ENCODE measurements at regions not wholly inside any gene's neighbourhood (a gene's known extent, or its start where the extent isn't known, plus 50 kb on each side); places are given as distances from the start of the nearest gene placed in this dataset.
"Not testable (repeated sequence)": the region's sequence is repeated elsewhere in the genome, so short reads cannot be mapped to it uniquely, and the experiment has no call there.

DNA sequence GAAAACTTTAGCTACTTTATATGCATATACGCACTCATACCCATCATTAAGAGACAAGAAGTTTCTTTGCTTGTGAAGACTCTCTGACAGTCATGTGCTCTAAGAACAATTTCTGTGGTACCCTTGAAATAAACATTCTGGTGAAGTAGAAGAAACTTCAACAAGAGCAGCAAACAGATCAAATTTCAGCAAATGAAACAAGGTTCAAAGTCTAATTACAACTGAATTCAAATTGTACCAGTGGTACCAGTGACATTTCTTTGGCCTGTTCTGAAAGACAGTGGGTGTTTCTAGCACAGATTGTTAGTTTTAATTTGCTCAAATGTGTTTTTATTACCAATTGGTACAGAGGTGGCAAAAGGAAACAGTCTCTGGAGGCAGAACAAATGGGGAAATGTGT lies 391.0 kb downstream of the CHSY3 start:
- DNase-seq, result no peak

DNA sequence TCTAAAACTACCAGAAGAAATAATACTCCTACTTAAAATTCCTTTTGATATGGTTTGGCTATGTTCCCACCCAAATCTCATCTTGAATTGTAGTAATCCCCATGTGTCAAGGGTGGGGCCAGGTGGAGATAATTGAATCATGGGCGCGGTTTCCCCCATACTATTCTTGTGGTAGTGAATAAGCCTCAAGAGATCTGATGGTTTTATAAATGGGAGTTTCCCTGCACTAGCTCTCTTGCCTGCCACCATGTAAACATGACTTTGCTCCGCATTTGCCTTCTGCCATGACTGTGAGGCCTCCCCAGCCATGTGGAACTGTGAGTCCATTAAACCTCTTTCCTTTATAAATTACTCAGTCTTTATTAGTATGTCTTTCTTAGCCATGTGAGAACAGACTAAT lies 390.5 kb downstream of the CHSY3 start:
- not testable (repeated sequence) for DNase-seq

DNA sequence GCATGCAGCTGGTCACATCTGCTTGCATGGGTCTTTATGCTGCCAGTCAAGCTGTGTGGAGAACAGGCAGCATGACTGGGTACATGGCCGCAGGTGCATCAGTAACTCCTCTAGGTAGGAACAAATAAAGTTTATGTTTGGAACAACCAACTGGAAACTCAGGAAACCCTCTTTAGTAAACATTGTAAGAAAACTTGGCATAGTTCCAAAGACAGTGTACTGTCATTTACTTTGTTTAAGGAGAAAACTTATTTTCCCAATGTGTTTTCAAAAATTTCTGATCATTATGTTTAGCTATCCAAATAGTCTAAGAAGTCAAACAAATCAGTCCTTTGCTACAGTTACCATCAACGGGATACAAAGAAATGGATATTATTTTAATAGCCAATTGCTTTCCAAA lies 386.0 kb downstream of the CHSY3 start:
- DNase-seq, result no peak

DNA sequence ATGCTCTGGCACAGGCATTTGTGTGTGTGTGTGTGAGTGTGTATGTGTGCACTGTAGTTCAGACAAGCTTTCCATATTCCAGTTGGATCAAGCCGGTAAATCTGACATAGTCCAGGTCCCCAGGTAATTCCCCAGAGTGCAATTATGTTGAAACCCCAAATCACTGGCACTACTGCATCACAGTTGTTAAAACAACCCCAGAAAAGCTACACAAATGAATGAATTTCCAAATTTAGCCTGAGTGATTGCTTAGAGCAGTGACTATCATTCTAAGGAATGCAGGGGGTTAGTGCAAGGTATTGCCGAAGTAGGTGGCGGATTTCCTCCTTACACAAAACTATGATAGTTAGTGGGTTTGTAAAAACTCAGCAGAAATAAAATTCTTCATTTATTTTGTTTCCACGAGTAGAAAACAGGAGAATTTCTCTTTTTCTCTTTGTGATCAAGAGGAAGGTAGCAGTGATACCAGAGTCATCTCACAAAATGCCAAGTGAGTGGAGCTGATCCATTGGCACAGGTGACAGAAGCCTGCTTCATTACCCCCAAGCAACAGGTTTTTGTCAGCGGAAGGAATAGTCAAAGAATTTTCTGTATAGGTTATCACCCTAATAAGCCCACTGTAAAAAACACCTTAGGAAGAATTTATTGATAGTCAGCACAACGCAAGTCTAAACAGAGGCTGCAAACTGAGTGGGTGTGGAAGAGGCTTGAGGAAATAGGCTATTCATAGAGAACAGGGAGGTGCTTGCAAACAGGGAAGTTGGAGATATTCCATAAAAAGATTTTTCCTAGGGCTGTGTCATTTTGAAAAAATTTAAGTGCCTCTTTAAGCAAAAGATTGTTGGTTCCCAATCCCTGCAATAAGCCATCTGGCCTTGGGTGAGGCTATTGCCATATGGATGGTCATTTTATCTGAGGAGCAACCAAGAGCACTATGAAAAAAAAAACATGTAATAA lies 385.1 kb downstream of the CHSY3 start:
- DNase-seq, result no peak

DNA sequence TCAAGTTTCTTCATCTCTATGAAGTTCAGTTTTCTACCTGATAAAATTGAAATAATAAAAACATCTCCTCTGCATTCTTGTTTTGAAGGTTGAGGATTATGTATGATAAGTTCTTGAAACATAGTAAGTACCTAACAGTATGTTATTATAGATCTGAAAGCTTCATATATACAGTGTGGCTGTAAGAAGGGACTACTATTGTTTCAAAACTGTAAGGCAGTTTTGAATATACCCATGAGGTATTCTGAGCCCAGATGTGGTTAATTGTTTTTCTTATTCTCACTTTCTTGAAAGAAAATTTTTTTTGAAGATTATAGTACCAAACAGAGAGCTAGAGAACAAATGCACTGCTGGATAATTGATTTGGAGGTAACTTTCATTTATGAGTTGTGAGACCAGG lies 383.2 kb downstream of the CHSY3 start:
- no peak for DNase-seq

DNA sequence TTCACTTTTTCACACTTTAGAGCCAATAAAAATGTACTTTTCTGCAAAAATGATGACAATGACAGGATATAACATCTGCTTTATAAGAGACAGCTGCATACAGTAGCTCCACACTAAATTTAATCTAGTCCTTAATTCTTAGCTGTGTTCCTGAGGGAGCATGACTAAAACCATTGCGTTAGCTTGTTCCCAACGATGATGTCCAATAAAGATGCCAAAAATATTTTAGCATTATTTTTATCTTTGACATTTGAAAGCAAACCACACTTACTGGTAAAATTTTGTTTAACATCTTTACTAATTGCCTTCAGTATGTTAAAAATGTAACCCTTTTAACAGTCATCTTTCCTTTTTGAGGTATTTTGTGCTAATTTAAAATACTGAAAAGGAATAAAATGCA lies 382.7 kb downstream of the CHSY3 start:
- no peak for DNase-seq

DNA sequence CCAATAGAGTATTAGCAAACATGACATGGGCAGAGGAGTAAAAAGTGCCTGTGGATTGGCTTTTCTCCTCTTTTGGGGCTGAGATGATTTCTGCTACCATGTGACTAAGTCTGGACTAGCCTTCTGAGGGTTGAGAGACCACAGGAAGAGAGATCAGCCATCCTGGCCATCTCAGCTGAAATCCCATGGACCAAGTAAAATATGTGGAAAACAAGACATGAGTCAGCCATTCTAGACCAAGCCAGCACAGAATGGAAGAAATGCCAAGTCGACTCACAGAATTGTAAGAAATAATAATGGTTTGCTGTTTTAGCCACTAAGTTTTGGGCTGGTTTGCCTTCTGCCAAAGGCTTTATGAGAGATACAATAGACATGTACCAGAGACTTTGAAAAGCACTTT lies 377.8 kb downstream of the CHSY3 start:
- no peak for DNase-seq

DNA sequence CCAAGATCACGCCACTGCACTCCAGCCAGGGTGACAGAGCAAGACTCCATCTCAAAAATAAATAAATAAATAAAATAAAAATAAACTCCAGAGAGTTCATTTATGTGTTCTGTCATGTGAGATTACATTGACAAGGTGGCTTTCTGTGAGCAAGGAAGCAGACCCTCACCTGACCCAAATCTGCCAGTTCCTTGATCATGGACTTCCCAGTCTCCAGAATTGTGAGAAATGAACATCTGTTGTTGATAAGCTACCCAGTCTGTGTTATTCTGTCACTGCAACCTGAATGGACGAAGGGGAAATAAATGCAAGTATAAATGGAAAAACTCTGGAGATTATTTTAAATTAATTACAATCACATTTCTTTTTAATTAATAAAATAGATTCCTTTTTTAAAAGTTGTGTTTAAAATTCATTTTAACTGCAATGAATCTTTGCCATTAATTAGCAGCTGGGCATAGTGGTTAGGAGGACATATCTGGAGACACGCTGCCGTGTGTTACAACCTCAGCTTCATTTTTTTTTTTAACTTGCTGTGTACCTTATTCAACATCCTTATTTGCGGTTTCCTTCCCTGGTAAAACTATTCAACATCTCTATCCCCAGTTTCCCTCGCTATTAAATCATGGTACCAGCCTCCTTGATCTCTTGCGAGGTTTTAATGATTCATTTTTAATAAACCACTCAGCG lies 376.4 kb downstream of the CHSY3 start:
- DNase-seq, result no peak

DNA sequence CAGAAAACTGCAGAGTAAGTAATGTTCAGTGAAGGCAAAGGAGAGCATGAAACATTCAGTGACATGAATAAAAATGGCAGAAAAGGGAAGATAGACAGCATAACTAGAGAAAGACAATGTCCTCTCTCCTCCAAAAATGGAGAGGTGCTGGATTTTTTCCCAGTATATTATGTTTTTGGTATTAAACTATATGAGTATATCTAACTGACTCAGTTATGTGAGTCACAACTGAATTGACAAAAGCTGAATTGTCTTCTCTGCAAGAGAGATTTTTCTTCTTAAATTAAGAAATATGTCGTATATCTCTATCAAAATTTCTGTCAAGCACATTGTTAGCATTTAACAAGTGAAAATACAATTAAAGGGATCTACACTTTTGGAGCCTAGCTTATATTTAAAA lies 375.1 kb downstream of the CHSY3 start:
- no peak for DNase-seq

DNA sequence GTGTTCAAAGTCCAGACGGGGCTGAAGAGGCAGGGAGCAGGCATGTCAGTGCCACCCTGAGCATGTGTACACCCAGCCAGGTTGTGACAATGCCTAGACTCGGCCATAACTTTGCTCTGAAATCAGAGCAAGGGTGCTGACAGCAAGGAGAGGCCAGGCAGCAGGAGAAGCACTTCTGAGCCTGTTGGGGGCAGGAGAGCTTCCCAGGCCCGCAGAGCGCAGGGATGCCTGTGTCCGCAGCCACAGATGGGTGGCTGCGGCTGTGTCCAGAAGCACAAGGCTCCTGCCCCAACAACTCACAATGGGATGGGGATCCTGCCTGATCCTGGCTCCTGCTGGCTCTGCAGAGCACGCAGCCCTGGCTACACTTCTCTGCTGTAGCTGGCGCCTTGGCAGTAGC lies 373.9 kb downstream of the CHSY3 start:
- no peak for DNase-seq

DNA sequence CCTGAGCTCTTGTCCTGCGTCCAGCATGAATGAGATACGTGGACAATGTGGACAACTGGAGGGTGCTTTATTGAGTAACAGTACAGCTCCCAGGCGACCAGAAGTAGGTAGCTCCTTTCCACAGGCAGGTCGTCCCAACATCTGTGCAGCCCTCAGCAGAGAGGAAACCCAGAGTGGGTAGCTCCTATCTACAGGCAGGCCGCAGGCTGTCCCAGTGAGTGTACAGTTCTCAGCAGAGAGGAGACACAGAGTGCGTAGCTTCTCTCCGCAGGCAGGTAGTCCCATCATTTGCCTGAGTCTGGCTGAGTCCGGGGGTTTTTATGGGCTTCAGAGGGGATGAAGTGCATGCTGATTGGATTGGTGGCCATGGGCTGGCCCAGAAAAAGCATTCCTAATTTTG lies 373.3 kb downstream of the CHSY3 start:
- no peak for DNase-seq

DNA sequence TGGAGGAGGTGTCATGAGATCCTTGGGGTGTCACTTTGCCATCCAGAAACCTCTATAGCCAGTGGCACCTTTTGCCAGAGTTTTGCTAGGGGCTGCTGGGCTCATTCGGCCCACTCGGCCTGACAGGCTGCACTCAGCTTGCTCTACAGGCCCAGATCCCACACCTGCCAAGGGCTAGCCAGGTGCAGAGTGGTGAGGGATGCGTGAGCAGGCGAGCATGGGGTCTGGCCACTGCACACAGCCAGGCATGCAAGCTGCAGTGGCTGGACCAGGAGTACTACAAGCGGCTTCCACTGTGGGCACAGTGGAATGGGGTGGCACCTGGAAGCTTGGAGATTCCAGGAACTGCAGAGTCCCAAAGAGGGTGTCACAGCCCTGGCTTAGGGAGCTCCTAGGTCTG lies 372.7 kb downstream of the CHSY3 start:
- DNase-seq, result no peak

DNA sequence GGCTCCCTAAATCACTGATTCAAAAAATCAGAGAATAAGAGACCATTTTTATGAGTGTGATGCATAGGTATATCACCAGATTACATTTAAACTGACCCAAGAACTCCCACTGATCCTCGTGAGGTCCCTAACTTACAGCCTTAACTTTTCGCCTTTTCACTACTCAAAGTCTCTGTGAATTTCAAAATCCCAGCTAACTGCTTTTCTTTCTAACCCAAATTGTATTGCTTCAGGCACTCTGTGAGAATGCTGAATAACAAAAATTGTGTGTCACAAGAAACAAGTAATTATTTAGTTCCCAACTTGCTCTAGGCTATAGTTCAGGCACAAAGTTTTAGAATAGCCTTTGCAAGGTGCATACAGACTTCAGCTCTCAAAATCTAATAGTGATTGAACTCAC lies 368.6 kb downstream of the CHSY3 start:
- DNase-seq, result no peak

DNA sequence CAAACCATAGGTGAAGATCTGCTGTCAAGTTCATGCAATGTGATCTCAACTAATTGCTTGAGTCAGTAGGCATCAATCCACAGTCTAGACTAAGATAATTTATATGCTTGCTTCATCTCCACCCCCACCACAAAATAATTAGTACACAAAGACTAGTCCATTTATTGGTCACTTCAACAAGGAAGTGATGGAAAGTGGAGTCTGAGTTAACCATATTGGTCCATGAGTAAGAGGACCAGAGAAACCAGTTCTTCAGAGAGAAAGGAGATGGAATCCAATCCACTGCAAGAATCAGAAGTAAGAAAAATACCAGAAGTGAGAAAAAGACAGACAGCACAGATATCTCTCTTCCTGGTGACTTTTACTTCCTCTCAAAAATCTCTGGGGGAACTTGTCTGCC lies 366.5 kb downstream of the CHSY3 start:
- no peak for DNase-seq

DNA sequence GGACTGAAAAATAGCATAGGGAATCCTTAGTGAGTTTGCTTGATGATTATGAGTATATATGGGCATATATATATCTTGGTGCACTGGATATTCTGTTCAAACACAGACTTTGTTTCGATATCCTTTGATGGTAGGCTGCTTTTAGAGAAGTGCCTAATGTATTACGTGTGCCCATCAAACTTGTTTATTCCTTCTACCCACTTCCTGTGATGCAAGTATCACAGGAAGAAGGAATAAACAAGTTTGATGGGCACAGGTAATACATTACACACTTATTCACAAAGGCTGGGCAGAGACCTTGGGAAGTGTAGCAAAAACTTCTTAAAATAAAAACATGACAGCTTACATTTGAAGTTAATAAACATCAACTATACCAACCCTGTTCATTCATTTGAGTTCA lies 364.2 kb downstream of the CHSY3 start:
- DNase-seq, result no peak

DNA sequence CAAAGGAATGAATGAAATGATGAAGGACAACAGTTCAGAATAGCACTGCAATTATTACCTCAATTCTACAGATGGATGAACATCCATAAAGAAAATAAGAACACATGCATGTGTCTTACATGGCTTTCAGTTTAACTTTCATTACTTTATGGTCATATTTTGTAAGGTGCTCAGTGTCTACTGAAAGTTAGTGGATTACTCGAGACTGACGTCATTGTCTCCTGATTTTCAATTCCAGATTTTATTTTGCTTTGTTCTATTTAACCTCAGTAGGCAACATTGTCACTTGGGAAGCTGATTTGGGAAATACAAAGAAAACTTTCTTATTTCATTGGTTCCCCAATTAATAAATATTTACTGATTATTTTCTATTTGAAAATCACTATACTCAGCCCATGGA lies 363.7 kb downstream of the CHSY3 start:
- no peak for DNase-seq

DNA sequence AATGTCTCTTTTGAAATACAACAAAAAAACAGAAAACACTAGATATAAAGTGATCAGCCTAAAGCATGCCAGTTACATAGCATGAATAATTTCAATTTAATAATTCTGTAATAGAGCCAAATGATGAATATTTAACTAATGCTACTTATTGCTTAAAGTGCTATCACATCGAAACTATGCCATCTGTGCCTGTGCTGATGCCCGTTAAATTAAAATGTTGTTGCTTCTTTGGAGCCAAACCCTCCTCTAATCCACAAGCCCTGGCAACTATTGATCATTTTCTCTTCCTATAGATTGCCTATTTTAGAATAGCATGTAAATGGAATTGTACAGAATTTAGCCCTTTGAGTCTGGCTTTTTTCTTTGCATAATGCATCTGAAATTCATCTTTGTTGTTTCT lies 356.2 kb downstream of the CHSY3 start:
- DNase-seq, result no peak

DNA sequence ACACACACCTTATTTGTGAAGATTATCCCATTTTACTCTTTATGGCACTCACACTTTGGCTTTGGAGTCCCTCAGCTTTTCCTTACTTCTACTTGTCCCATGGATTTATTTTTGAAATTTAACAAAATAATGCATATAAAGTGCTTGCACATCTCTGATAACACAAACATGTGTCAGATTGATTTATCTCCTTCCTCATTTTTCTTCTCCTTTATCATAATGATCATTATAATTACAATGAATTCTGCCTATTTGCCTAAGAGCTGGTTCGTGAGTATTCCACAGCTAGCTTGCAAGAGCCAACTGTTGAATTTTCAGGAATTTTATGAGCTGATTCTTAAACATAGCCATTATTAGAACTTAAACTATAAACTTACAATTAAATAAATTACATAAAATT lies 347.7 kb downstream of the CHSY3 start:
- no peak for DNase-seq

DNA sequence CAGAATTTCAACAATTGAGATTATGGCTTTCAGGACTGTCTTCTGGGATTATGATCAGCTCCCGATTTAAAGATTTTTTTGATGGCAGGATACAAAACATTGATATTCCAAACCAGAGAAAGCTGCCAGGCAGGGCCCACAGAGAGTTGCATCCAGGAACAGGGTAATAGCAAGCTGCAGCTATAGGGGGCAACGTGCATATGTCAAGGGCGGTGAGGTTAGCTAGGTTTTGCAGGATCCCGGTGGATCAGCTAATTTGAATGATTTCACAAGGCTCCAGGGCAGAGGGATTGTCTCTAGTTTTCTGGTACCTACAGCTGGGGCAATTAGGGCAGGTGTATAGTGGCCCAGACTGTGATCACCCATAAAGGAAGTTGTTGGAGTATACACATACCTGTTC lies 339.4 kb downstream of the CHSY3 start:
- no peak for DNase-seq

DNA sequence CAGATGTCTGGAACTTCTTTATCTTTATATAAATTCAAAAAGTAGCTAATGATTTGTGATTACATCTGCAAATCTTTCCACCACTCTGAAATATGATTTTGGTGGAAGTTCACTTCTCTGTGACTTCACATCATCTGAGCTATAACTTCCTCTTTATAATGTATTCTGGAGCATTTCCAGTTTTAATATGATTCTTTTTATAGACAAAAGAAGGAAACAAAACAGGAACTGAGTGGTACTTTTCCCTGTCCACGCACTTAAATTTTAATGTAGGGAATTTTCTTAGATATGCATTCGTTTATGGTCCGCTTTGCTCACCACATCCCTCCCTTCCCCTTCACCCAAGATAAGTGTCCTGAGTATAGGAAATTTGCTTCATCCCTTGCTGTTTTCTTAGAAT lies 333.5 kb downstream of the CHSY3 start:
- no peak for DNase-seq

Measured in stimulated activated CD4-positive, alpha-beta T cell treated with anti-CD3 and anti-CD28 coated beads, Interleukin-4, amount 100 ng/mL, for 4 hours (primary cell).